Small intestine (tissue), 7 donors: ENCODE measurements at regions not wholly inside any gene's neighbourhood (a gene's known extent, or its start where the extent isn't known, plus 50 kb on each side); places are given as distances from the start of the nearest gene placed in this dataset.
"Not testable (repeated sequence)": the region's sequence is repeated elsewhere in the genome, so short reads cannot be mapped to it uniquely, and the experiment has no call there.

ENCODE experiments used
- DNase-seq, 2 donors: peaks; one replicate each; pipeline versions ENCODE4 v3.0.0 to v3.0.0-alpha.2; 2013
- FAIRE-seq: peaks from 2 replicates; lab custom pipeline; 2012; peaks lifted over from hg19 to GRCh38; lab: Jason Lieb, UNC
- H3K27ac ChIP-seq, 3 donors: one replicate each; pipeline ENCODE4 v1.5.1; 2013; ENCODE audit warnings: low read length in 2 of 3, mild to moderate bottlenecking in 2 of 3, control low read depth in 1 of 3, inconsistent platforms in 1 of 3, low read depth in 1 of 3, moderate library complexity in 1 of 3
- H3K27me3 ChIP-seq, 3 donors: one replicate each; pipeline ENCODE4 v1.6.1; 2013; ENCODE audit warnings: low read length in 3 of 3, inconsistent platforms in 1 of 3; ENCODE audit not compliant: control insufficient read depth in 3 of 3, insufficient read depth in 3 of 3
- H3K36me3 ChIP-seq, 3 donors: one replicate each; pipeline ENCODE4 v1.6.1; 2013; ENCODE audit warnings: low read length in 3 of 3, inconsistent platforms in 1 of 3, low read depth in 1 of 3, mild to moderate bottlenecking in 1 of 3, moderate library complexity in 1 of 3; ENCODE audit not compliant: control insufficient read depth in 3 of 3, insufficient read depth in 2 of 3
- H3K4me1 ChIP-seq, 3 donors: one replicate each; pipeline ENCODE4 v1.6.1; 2013; ENCODE audit warnings: low read length in 2 of 3, inconsistent platforms in 1 of 3, low read depth in 1 of 3, mild to moderate bottlenecking in 1 of 3, moderate library complexity in 1 of 3; ENCODE audit not compliant: control insufficient read depth in 3 of 3, insufficient read depth in 2 of 3
- H3K4me3 ChIP-seq, 3 donors: one replicate each; pipeline ENCODE4 v1.5.1; 2013; ENCODE audit warnings: low read length in 3 of 3, control low read depth in 1 of 3, inconsistent platforms in 1 of 3, low read depth in 1 of 3, mild to moderate bottlenecking in 1 of 3, moderate library complexity in 1 of 3
- H3K9me3 ChIP-seq, 2 donors: one replicate each; pipeline ENCODE4 v1.6.1; 2013; ENCODE audit warnings: low read depth in 1 of 2, low read length in 1 of 2; ENCODE audit not compliant: control insufficient read depth in 2 of 2, insufficient read depth in 1 of 2
- WGBS, 3 donors: extraction: QIAGEN DNeasy Blood & Tissue Kit; methylation state at CpG; one replicate each; pipeline ENCODE4 v1.1.7; 2013; 5-methylcytosine and 5-hydroxymethylcytosine counted together
- donor health status: healthy with polysubstance abuse.
- donor health status: control.
- donor health status: control.
- donor health status: Bipolar disorder and iron deficiency.
- donor health status: healthy.

- WGBS, 3 donors = 85 to 89% (median 88%) methylated on average over 1 of the region's 1 CpG
- FAIRE-seq (no peak), DNase-seq (no peak)
- no peak overlapping the region for H3K4me3 ChIP-seq
- H3K27me3 ChIP-seq = no peaks in the 10 kb centered on the region
- no peaks in the 10 kb centered on the region for H3K9me3 ChIP-seq
- no peaks in the 10 kb centered on the region for H3K36me3 ChIP-seq
- no peak overlapping the region for H3K27ac ChIP-seq
- H3K4me1 ChIP-seq = no peaks in the 10 kb centered on the region
Observed at GRCh38 chr5:85357309-85357708, 972.6 kb upstream of the EDIL3 start.

DNA sequence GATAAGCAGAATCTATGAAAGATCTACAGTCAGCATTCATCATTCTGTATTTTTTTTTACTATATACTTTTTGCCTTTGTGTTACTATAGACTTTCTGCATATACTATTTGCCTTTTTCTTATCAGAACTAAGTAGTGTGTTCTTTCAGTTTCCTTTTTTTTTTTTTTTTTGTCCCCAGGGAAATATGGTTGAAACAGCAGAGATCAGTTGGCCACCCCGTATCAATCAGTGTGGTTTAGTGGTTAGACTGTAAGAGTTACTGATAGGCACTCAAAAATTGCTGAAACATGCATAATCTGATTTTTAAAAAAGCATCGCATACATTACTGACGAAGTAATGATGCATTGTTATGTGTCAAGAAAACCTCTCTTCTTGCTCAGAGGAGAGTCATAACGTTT lies 990.8 kb upstream of the EDIL3 start:
- Histone ChIP-seq H3K36me3 (no peaks in the 10 kb centered on the region), H3K9me3 (no peaks in the 10 kb centered on the region), H3K4me1 (no peaks in the 10 kb centered on the region), H3K27me3 (no peaks in the 10 kb centered on the region), H3K27ac (no peak overlapping the region), H3K4me3 (no peak overlapping the region)
- FAIRE-seq (no peak), DNase-seq (no peak)
- WGBS, 3 donors = 51 to 60% (median 53%) methylated on average over 4 of the region's 4 CpGs

DNA sequence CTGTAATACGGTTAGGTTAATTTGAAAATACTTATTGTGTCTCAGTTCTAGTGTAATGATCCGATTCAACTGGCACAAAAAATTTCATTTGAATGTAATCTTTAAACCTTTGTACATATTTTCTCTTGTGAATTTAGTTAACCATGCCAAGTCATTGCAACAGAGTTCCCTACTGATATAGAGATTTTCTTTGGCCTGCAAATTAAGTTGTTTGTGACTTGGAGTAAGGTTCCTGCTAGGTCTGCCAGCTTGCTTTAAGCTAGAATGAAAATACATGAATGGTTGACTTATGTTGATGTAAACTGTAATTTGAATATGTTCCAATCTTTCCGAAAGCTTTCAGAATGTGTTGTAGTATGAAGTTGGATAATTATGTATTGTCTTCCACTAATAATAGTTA lies 1004.1 kb upstream of the EDIL3 start:
- Histone ChIP-seq H3K4me3 (no peak overlapping the region), H3K4me1 (no peaks in the 10 kb centered on the region), H3K27ac (no peak overlapping the region), H3K9me3 (no peaks in the 10 kb centered on the region), H3K36me3 (no peaks in the 10 kb centered on the region), H3K27me3 (no peaks in the 10 kb centered on the region)
- whole genome bisulfite sequencing, 3 donors = 70 to 82% (median 75%) methylated on average over 3 of the region's 3 CpGs
- DNase-seq (no peak), FAIRE-seq (no peak)

GRCh38 chr5:85392309-85392708 lies 1007.6 kb upstream of the EDIL3 start:
- not testable (repeated sequence) for H3K4me3 ChIP-seq, DNase-seq, H3K9me3 ChIP-seq, H3K27me3 ChIP-seq, H3K4me1 ChIP-seq, FAIRE-seq, H3K27ac ChIP-seq, H3K36me3 ChIP-seq
- WGBS, 3 donors = 77 to 90% (median 79%) methylated on average over 8 of the region's 8 CpGs

- no peaks in the 10 kb centered on the region for H3K4me1 ChIP-seq
- WGBS, 3 donors = 73 to 82% (median 73%) methylated on average over 1 of the region's 1 CpG
- H3K27ac ChIP-seq = no peak overlapping the region
- H3K9me3 ChIP-seq = no peaks in the 10 kb centered on the region
- no peaks in the 10 kb centered on the region for H3K36me3 ChIP-seq
- no peak for FAIRE-seq
- no peak for DNase-seq
- no peak overlapping the region for H3K4me3 ChIP-seq
- H3K27me3 ChIP-seq = no peaks in the 10 kb centered on the region
Observed at GRCh38 chr5:85395526-85395925, 1010.8 kb upstream of the EDIL3 start.

DNA sequence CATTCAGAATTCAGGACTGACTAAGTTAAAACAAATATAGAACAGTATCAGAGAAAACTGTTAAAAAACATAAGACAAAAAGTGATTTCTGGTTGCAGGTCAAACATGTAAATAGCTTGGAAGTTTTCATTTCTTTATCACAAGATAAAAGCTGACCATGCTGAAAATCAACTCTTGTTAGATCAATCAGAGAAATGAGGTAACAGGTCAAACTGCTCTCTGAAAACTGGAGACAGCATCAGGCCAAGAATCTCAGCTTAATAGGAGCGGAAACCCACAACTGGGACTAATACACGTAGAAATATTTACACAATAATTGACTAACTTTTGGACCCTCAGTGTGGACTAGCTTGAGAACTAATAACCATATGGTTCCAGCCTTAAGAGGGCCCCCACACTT lies 1012.8 kb upstream of the EDIL3 start:
- Histone ChIP-seq H3K4me3 (no peak overlapping the region), H3K27me3 (no peaks in the 10 kb centered on the region), H3K27ac (no peak overlapping the region), H3K4me1 (no peaks in the 10 kb centered on the region), H3K36me3 (no peaks in the 10 kb centered on the region), H3K9me3 (no peaks in the 10 kb centered on the region)
- FAIRE-seq (no peak), DNase-seq (no peak)
- WGBS, 3 donors = 80 to 87% (median 83%) methylated on average over 2 of the region's 2 CpGs

DNA sequence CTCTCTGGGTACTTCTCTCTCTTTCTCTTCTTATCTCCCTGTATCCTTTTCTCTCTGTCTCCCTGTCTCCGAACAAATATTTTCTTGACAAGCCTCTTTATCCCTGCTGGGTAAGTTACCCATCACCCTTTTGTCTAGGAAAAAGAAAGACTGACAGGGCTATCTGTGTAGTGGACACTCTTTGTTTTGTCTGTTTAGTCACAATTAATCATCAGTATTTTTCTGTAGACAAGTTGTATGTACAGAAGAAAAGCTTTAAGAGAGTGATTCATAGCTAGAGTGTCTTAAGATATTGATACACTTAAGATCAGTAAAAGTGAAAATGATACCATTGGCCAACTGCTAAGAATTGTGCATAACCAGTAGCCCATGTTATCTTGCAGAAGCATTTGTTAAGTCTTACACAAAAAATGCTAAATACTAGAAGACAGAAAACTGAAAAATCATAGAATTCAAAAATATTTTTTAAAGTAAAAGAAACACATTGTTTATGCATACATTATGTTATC lies 1043.8 kb upstream of the EDIL3 start:
- FAIRE-seq (no peak), DNase-seq (no peak)
- H3K27me3 ChIP-seq = no peaks in the 10 kb centered on the region
- 17 to 52% (median 18%) methylated on average over 1 of the region's 1 CpG for WGBS, 3 donors
- no peaks in the 10 kb centered on the region for H3K4me1 ChIP-seq
- H3K36me3 ChIP-seq = no peaks in the 10 kb centered on the region
- H3K4me3 ChIP-seq = no peak overlapping the region
- H3K27ac ChIP-seq = no peak overlapping the region
- peaks cover 2 to 10% of the 10 kb centered on the region in 2 donors for H3K9me3 ChIP-seq

GRCh38 chr5:85431726-85432125 lies 1047.0 kb upstream of the EDIL3 start:
- H3K4me3 ChIP-seq = not testable (repeated sequence)

GRCh38 chr5:85441156-85441555 lies 1056.5 kb upstream of the EDIL3 start:
- Histone ChIP-seq H3K9me3 (no peaks in the 10 kb centered on the region), H3K36me3 (no peaks in the 10 kb centered on the region), H3K4me1 (no peaks in the 10 kb centered on the region), H3K4me3 (no peak overlapping the region), H3K27ac (no peak overlapping the region), H3K27me3 (no peaks in the 10 kb centered on the region)
- WGBS, 3 donors = 63 to 67% (median 63%) methylated on average over 3 of the region's 3 CpGs
- FAIRE-seq (no peak), DNase-seq (no peak)

More at GRCh38 chr5:85431726-85432125, 1047.0 kb upstream of the EDIL3 start:
- not testable (repeated sequence) for H3K27me3 ChIP-seq, H3K4me1 ChIP-seq, H3K27ac ChIP-seq, DNase-seq, H3K36me3 ChIP-seq, FAIRE-seq
- 84 to 85% (median 85%) methylated on average over 7 of the region's 7 CpGs for WGBS, 3 donors
- peaks cover 2 to 10% of the 10 kb centered on the region in 2 donors for H3K9me3 ChIP-seq
